ENCODE measurements at regions not wholly inside any gene's neighbourhood (a gene's known extent, or its start where the extent isn't known, plus 50 kb on each side); places are given as distances from the start of the nearest gene placed in this dataset.

DNA sequence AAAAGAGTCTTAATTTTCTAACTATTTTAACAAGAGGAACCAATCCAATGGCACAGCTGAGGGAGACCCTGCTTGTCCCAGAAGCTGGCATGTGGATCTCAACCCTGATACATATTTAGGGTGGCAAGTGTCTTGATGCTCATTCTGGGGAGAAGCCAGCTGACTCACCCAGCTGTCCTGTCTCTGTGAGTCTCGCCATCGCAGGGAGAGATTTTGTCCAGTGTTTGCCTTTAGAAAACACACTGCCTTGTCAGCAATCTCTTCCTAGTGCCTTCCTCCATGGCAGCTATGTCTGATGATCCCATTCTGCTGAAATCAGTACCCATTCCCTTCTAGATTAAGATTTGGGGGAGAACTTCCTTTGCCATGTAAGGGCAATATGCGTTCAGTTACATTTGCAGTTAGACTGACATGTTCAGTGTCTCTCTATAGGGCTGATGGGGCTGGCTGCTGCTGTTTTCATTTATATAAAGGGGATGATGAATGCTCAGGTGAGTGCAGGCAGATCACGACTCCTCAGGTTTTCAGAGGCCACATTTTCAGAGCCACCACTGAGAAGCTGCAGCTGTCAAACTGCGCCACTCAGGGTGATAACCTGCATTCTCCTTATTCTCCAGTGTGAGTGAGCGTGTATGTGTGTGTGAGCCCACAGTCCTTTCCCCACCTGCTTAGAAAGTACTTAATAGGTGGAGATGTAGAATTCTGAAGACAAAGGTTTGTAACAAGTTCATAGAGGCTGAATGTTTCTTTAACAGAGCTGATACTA is 217.0 kb downstream of the GAS1 start:
- BruUV-seq (replicated peaks): no TSS peak
- Histone ChIP-seq H3K9me3 (ENCODE audit: low read length) (no peaks in the 10 kb centered on the region), H4K20me1 (ENCODE audit: insufficient read depth, low read length) (no peaks in the 10 kb centered on the region), H3K27ac (ENCODE audit: extremely low read length, insufficient read depth, low read length) (no peak overlapping the region), H3K36me3 (replicated peaks in 1 of 2; ENCODE audit: control insufficient read depth in 1 of 2, insufficient read depth in 2 of 2, low read length in 2 of 2) (no peaks in the 10 kb centered on the region), H3K79me2 (ENCODE audit: insufficient read depth, low read length) (no peaks in the 10 kb centered on the region), H3K27me3 (ENCODE audit: control insufficient read depth in 1 of 2, insufficient read depth in 2 of 2, low read length in 2 of 2) (no peaks in the 10 kb centered on the region), H2AFZ (ENCODE audit: low read length) (no peak overlapping the region), H3K4me1 (ENCODE audit: insufficient read depth, low read length) (no peaks in the 10 kb centered on the region), H3K4me3 (replicated peaks in 1 of 3; ENCODE audit: insufficient read depth in 1 of 3, low read depth in 2 of 3, low read length in 3 of 3) (no peak overlapping the region), H3K4me2 (ENCODE audit: low read depth, low read length) (no peak overlapping the region), H3K9ac (ENCODE audit: insufficient read depth, low read depth, low read length) (no peak overlapping the region)
- ChIA-PET CTCF (ENCODE audit: low intra/inter-chr PET ratio, low total read pairs) (no interaction called here), POLR2A (no interaction called here)
- 7% methylated on average over 5 of the region's 6 CpGs for WGBS (ENCODE audit: low lambda C conversion rate)
- 0 out of 2 replicates have a peak, but pooled peaks have one; percentile 2 for TF ChIP-seq MAFF (IDR thresholded peaks at IDR 0.05; ENCODE audit: low read depth, low read length)
- TF ChIP-seq, protein P1, sequence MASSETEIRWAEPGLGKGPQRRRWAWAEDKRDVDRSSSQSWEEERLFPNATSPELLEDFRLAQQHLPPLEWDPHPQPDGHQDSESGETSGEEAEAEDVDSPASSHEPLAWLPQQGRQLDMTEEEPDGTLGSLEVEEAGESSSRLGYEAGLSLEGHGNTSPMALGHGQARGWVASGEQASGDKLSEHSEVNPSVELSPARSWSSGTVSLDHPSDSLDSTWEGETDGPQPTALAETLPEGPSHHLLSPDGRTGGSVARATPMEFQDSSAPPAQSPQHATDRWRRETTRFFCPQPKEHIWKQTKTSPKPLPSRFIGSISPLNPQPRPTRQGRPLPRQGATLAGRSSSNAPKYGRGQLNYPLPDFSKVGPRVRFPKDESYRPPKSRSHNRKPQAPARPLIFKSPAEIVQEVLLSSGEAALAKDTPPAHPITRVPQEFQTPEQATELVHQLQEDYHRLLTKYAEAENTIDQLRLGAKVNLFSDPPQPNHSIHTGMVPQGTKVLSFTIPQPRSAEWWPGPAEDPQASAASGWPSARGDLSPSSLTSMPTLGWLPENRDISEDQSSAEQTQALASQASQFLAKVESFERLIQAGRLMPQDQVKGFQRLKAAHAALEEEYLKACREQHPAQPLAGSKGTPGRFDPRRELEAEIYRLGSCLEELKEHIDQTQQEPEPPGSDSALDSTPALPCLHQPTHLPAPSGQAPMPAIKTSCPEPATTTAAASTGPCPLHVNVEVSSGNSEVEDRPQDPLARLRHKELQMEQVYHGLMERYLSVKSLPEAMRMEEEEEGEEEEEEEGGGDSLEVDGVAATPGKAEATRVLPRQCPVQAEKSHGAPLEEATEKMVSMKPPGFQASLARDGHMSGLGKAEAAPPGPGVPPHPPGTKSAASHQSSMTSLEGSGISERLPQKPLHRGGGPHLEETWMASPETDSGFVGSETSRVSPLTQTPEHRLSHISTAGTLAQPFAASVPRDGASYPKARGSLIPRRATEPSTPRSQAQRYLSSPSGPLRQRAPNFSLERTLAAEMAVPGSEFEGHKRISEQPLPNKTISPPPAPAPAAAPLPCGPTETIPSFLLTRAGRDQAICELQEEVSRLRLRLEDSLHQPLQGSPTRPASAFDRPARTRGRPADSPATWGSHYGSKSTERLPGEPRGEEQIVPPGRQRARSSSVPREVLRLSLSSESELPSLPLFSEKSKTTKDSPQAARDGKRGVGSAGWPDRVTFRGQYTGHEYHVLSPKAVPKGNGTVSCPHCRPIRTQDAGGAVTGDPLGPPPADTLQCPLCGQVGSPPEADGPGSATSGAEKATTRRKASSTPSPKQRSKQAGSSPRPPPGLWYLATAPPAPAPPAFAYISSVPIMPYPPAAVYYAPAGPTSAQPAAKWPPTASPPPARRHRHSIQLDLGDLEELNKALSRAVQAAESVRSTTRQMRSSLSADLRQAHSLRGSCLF (CRISPR knock-in tag; IDR thresholded peaks at IDR 0.05; ENCODE audit: borderline replicate concordance): no peak
- intact Hi-C loops (cut with micrococcal nuclease; ENCODE audit: unreplicated experiment) (no loop called here), in situ Hi-C loops (cut with HindIII; ENCODE audit: extremely low pct_ligation_motif_present, low pct_unique_long_range_greater_than_20kb) (no loop called here)
- FAIRE-seq (no peak), DNase-seq (ENCODE audit: low spot score) (no peak), ATAC-seq (no peak)

DNA sequence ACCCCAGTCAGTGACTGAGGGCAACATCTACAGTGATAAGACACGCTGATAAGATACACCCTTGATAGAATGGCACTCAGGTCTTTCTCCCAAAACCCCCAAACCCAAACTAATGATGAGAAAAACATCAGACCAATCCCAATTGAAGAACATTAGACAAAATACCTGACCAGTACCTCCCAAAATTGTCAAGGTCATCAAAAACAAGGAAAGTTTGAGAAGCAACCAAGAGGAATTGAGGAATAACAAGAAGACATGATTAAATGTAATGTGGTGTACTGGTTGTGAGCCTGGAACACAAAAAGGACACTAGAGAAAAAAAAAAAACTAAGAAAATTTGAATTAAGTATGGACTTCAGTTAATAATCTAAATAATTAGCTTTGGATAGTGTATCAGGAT is 222.8 kb downstream of the GAS1 start:
- Histone ChIP-seq H3K4me3 (replicated peaks in 1 of 3; ENCODE audit: insufficient read depth in 1 of 3, low read depth in 2 of 3, low read length in 3 of 3) (no peak overlapping the region), H3K27me3 (ENCODE audit: control insufficient read depth in 1 of 2, insufficient read depth in 2 of 2, low read length in 2 of 2) (no peaks in the 10 kb centered on the region), H3K79me2 (ENCODE audit: insufficient read depth, low read length) (no peaks in the 10 kb centered on the region), H3K27ac (ENCODE audit: extremely low read length, insufficient read depth, low read length) (no peak overlapping the region), H3K9me3 (ENCODE audit: low read length) (no peaks in the 10 kb centered on the region), H4K20me1 (ENCODE audit: insufficient read depth, low read length) (no peaks in the 10 kb centered on the region), H2AFZ (ENCODE audit: low read length) (no peak overlapping the region), H3K4me2 (ENCODE audit: low read depth, low read length) (no peak overlapping the region), H3K36me3 (replicated peaks in 1 of 2; ENCODE audit: control insufficient read depth in 1 of 2, insufficient read depth in 2 of 2, low read length in 2 of 2) (no peaks in the 10 kb centered on the region), H3K9ac (ENCODE audit: insufficient read depth, low read depth, low read length) (no peak overlapping the region), H3K4me1 (ENCODE audit: insufficient read depth, low read length) (no peaks in the 10 kb centered on the region)
- TF ChIP-seq MAFK (conservative IDR thresholded peaks at IDR 0.05 in 1 of 2, IDR thresholded peaks at IDR 0.05 in 1 of 2; ENCODE audit: low read length in 2 of 2) (peak; percentile 86 to 87), ZNF350 (CRISPR knock-in tag; IDR thresholded peaks at IDR 0.05; ENCODE audit: borderline replicate concordance, low read depth) (no peak), MAFF (IDR thresholded peaks at IDR 0.05; ENCODE audit: low read depth, low read length) (peak; percentile 82), FLYWCH1 (CRISPR knock-in tag; IDR thresholded peaks at IDR 0.05) (no peak), CENPT (CRISPR knock-in tag; IDR thresholded peaks at IDR 0.05; ENCODE audit: low read depth) (no peak), ZFP82 (CRISPR knock-in tag; IDR thresholded peaks at IDR 0.05; ENCODE audit: borderline replicate concordance) (no peak), ZNF713 (CRISPR knock-in tag; IDR thresholded peaks at IDR 0.05) (no peak), KLF13 (CRISPR knock-in tag; IDR thresholded peaks at IDR 0.05) (no peak), ZNF570 (CRISPR knock-in tag; IDR thresholded peaks at IDR 0.05; ENCODE audit: borderline replicate concordance) (no peak)
- TF ChIP-seq, protein P2, sequence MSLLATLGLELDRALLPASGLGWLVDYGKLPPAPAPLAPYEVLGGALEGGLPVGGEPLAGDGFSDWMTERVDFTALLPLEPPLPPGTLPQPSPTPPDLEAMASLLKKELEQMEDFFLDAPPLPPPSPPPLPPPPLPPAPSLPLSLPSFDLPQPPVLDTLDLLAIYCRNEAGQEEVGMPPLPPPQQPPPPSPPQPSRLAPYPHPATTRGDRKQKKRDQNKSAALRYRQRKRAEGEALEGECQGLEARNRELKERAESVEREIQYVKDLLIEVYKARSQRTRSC (CRISPR knock-in tag; IDR thresholded peaks at IDR 0.05; ENCODE audit: low read depth): no peak
- DNase-seq (ENCODE audit: low spot score): no peak
- ChIA-PET POLR2A (no interaction called here), CTCF (ENCODE audit: low intra/inter-chr PET ratio, low total read pairs) (no interaction called here)
- intact Hi-C loops (cut with micrococcal nuclease; ENCODE audit: unreplicated experiment) (no loop called here), in situ Hi-C loops (cut with HindIII; ENCODE audit: extremely low pct_ligation_motif_present, low pct_unique_long_range_greater_than_20kb) (no loop called here)
- no TSS peak for BruUV-seq (replicated peaks)
- FAIRE-seq: no peak
- 14% methylated on average over 1 of the region's 1 CpG for WGBS (ENCODE audit: low lambda C conversion rate)
- no peak for ATAC-seq

Measured in HepG2 (cell line).